ENCODE measurements at regions not wholly inside any gene's neighbourhood (a gene's known extent, or its start where the extent isn't known, plus 50 kb on each side); places are given as distances from the start of the nearest gene placed in this dataset.
"Not testable (repeated sequence)": the region's sequence is repeated elsewhere in the genome, so short reads cannot be mapped to it uniquely, and the experiment has no call there.

DNA sequence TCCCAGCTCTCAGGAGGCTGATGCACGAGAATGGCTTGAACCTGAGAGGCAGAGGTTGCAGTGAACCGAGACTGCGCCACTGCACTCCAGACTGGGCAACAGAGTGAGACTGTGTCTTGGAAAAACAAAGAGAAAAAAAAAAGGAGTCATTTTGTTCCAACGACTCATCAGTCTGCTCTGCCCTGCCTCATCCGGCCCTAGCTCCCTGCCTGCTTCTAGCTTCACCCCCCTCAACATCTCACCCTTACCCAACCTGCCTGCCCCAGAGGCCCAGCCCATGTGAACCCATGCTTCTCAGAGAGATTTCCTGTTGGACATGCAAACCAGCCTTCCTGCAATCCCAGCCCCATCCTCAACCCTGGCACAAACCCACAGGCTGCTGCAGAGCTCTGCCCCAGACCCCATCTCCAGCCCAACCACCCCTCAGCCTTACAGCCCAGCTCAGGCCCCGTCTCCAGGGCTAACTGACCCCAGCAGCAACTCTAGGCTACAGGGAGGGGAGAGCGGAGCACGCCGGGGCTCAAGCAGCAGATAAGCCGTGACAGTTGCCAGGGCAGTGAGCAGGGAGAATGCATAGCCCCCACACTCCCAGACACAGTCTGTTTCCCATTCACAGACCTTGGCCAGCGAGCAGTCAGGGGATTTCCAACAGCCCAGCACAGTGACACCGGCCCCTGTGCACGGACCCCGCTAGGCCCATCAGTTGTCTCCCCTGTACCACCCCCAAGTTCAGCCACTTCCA, 86.0 kb upstream of the KCTD7 start:
- peak; percentile 12 for DNase-seq

- no peak for DNase-seq
Observed at GRCh38 chr7:66549466-66549865, 79.2 kb upstream of the KCTD7 start.

DNA sequence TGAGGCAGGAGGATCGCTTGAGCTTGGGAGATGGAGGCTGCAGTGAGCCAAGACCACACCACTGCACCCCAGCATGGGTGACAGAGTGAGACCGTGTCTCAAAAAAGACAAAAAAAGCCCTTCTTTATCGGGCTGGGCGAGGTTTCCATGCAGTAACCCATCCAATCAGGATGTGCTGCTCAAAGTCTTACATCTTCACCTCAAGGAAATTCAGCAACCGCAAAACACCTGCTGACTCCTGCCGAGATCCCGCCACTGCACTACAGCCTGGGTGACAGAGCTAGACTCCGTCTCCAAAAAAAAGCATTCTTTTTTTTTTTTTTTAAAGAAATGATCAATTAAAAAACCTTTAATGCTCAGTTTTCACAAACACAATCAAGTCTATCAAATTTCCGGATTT, 75.7 kb upstream of the KCTD7 start:
- DNase-seq: no peak

GRCh38 chr7:66553675-66554074, 75.0 kb upstream of the KCTD7 start:
- not testable (repeated sequence) for DNase-seq

- not testable (repeated sequence) for DNase-seq
Observed at GRCh38 chr7:66554291-66554690, 74.4 kb upstream of the KCTD7 start.

DNA sequence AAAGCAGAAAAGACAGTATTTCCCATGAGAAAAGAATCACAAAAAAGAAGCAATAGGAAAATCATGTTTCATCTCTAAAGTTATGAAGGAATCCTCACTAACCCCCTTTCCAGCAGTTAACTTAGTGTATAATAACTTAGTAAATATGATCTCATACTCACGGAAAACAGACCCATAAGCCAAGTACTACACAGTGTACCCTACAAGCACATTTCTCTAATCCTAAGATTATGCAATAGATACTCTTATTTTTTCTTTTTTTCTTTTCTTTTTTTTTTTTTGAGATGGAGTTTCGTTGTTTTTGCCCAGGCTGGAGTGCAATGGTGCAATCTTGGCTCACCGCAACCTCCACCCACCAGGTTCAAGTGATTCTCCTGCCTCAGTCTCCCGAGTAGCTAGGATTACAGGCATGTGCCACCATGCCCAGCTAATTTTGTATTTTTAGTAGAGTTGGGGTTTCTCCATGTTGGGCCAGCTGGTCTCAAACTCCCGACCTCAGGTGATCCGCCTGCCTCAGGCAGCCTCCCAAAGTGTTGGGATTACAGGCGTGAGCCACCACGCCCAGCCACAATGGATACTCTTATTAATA, 73.7 kb upstream of the KCTD7 start:
- DNase-seq: not testable (repeated sequence)

GRCh38 chr7:66556177-66556548, 72.5 kb upstream of the KCTD7 start:
- DNase-seq: no peak

DNA sequence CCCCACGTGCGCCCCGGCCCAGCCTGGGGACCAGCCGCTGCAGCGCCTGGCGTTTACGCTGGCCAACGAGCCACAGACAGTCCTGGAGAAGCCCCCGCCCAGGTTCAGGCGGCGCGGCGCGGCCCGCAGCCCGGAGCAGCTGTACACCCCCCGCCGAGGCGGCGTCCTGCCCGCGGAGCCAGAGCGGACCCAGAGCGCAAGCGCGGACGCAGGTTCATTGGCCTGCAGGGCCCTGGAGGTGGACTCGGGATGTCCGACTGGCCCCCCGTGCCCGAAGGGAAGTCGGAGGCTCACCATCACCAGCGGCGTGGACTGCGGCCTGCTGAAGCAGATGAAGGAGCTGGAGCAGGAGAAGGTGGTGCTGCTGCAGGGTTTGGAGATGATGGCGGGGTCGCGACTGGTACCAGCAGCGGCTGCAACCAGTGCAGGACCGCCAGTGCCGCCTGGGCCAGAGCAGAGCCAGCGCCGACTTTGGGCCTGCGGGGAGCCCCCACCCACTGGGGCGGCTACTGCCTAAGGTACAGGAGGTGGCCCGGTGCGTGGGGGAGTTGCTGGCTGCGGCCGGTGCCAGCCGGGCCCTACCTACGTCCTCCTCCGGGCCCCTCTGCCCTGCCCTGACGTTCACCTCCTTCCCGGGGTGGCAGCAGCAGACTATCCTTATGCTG, 72.0 kb upstream of the KCTD7 start:
- DNase-seq: no peak

DNA sequence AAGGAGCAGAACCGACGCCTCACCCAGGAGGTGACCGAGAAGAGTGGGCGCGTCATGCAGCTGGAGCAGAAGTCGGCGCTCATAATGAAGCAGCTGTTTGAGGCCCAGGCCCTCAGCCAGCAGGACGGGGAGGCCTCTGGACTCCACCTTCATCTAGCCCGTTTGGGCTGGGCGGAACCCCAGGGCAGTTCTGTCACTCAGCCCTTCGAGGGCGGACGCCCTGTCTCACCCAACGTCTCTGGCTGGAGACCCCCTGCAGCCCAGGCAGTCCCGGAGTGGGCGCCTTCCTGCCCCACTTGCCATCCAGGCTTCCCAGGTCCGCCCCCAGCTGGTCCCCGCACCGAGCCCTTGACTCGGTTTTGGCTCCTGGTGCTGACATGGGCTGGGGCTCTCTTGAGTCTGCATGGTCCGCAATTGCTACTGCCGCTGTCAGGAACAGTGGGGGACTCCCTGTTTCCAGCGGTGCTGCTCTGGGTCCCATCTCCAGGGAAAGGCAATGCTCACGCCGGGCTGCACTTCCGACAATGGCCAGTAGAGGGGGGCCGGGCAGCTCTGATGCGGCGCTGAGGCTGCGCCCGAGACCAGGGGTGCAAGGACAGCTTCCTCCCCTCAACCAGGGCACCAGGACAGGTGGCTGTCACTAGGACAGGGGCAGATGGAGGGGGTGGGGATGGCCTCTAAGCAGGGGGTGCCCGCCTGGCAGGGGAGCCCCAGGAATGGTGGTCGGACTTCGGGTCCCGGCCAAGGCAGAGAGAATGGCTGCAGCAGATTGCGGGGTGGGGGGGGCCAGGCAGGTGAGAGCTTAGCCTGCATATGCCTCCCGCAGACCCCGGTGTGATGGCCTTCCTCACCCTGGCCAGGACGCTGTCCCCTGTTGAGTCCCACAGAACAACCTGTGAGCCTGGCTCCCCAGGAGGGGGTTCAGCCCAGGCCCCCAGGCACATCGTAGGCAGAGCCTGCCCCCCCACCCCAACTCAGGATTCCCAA, 71.2 kb upstream of the KCTD7 start:
- peak; percentile 73 for DNase-seq

DNA sequence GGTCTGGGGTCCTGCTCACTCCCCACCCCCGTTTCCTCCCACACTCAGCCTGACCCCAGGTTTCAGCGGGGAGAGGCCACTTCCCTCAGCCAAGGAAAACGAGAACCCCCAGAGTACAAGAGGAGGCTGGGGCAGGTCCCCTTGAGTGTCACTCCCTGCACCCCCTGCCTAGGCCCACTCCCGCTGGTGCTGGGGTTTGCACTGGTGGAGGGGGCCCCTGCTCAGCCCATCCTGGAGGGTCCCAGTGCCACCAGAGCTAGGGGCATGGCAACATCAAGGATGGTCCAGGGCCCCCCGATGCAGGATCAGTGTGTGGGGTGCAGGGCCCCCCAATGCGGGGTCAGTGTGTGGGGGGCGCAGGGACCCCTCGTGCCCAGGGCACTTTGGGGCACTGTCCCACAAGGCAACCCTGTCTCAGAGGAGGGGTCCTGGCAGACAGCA, 70.5 kb upstream of the KCTD7 start:
- no peak for DNase-seq

- DNase-seq: no peak
Observed at GRCh38 chr7:66558660-66559465, 69.8 kb upstream of the KCTD7 start.

DNA sequence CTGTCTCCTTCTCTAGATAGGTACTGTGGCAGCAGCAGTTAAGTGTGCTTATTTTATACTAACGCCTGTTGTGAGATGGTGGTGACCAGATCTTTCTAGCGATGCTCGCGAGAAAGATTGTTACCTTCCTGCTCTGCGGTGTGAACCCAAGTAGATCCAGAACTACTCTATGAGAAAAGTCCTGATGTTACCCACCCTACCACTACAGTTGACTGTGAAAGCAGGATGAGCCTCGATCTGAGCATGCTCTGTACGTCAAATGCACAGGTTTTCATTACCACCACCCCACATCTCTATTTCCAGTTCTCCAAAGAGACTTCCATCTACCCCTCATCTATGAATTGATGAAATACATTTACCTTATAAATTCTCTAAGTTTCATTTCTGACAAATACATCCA, 64.6 kb upstream of the KCTD7 start:
- no peak for DNase-seq

- not testable (repeated sequence) for DNase-seq
Observed at GRCh38 chr7:66570179-66570578, 58.5 kb upstream of the KCTD7 start.

- DNase-seq: no peak
Observed at GRCh38 chr7:66571568-66571967, 57.1 kb upstream of the KCTD7 start.

DNA sequence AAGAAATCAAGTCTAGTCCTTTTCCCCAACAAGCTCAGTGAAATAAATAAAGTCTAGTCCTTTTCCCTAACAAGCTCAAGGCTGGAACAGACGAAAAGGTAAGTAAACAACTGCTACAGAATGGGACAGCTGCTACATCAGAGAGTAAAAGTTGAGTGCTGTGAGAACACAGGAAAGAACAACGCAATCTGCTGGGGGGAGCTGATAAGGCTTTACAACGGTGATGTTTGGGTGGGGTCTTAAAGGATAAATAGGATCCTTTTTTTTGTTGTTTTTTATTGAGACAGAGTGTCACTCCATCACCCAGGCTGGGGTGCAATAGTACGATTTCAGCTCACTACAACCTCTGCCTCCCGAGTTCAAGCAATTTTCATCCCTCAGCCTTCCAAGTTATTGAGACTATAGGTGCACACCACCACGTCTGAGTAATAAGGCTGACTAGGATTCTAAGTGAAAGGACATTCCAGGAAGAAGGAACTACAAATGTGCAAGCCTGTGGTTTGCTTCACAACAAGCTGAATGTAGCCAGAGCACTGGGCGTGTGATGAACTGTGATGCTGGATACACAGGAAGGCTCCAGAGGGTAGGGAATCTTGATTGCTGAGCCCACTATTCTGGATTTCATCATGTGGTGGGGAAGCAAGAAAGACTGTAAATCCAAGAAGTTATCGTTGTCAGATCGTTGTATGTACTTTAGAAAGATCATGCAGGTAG, 54.7 kb upstream of the KCTD7 start:
- DNase-seq: not testable (repeated sequence)

- not testable (repeated sequence) for DNase-seq
Observed at GRCh38 chr7:66574768-66575167, 53.9 kb upstream of the KCTD7 start.

- peak; percentile 35 for DNase-seq
Observed at GRCh38 chr7:66575398-66575797, 53.3 kb upstream of the KCTD7 start.

GRCh38 chr7:66576646-66577045, 52.0 kb upstream of the KCTD7 start:
- no peak for DNase-seq

All from activated CD4-positive, alpha-beta T cell treated with anti-CD3 and anti-CD28 coated beads, Interleukin-10, Interleukin-2, amounts not matched to agents 100 ng/mL and 50 ng/mL, durations not matched to agents 16 hours and 8 hours (primary cell).